ENCODE measurements at regions not wholly inside any gene's neighbourhood (a gene's known extent, or its start where the extent isn't known, plus 50 kb on each side); places are given as distances from the start of the nearest gene placed in this dataset.

- ATAC-seq (no peak), DNase-seq (ENCODE audit: low read depth, low spot score) (no peak)
- no TSS peak for BruUV-seq (replicated peaks)
- Histone ChIP-seq H3K27me3 (ENCODE audit: insufficient read depth, low read length) (no peaks in the 10 kb centered on the region), H2AFZ (ENCODE audit: low read depth, low read length, poor library complexity, severe bottlenecking) (no peak overlapping the region), H3K9me3 (ENCODE audit: control insufficient read depth in 1 of 2, insufficient read depth in 1 of 2, low read depth in 1 of 2, low read length in 2 of 2) (peaks cover 0 to 16% of the 10 kb centered on the region in 2 experiments; a peak in 2 of 4 replicates), H3K9ac (ENCODE audit: low read length) (no peak overlapping the region), H3K9me2 (ENCODE audit: insufficient read depth) (no peaks in the 10 kb centered on the region), H4K20me1 (ENCODE audit: insufficient read depth) (no peaks in the 10 kb centered on the region), H3K4me3 (replicated peaks in 1 of 2; ENCODE audit: low read depth in 1 of 2, low read length in 2 of 2) (no peak overlapping the region), H3K27ac (ENCODE audit: low read depth, low read length) (no peak overlapping the region), H3K79me2 (ENCODE audit: insufficient read depth, low read length) (no peaks in the 10 kb centered on the region), H3K4me1 (ENCODE audit: control insufficient read depth in 1 of 2, insufficient read depth in 2 of 2, low read length in 2 of 2) (no peaks in the 10 kb centered on the region), H3K36me3 (ENCODE audit: control insufficient read depth in 1 of 2, insufficient read depth in 2 of 2, low read length in 2 of 2) (no peaks in the 10 kb centered on the region), H3K4me2 (ENCODE audit: low read length) (no peak overlapping the region)
- intact Hi-C loops (cut with micrococcal nuclease) = no loop called here
- ChIA-PET POLR2A (no interaction called here), CTCF (no interaction called here), RAD21 (ENCODE audit: low non-redundant PET in 1 of 2, low total read pairs in 2 of 2, uncharacterized antibody in 2 of 2, unreplicated experiment in 2 of 2) (no interaction called here)
- TF ChIP-seq CTCF (IDR thresholded peaks at IDR 0.05 in 2 of 3, conservative IDR thresholded peaks at IDR 0.05 in 1 of 3; ENCODE audit: borderline replicate concordance in 1 of 3, insufficient read depth in 1 of 3, low read depth in 2 of 3, low read length in 2 of 3) (no peak), ELF1 (IDR thresholded peaks at IDR 0.05; ENCODE audit: borderline replicate concordance, low read depth) (no peak), SIN3A (IDR thresholded peaks at IDR 0.05; ENCODE audit: low read depth) (no peak), ATF3 (IDR thresholded peaks at IDR 0.05) (no peak), CBX3 (IDR thresholded peaks at IDR 0.05; ENCODE audit: low read depth) (no peak), REST (IDR thresholded peaks at IDR 0.05; ENCODE audit: low read depth) (no peak), MAX (IDR thresholded peaks at IDR 0.05) (no peak), YY1 (IDR thresholded peaks at IDR 0.05; ENCODE audit: extremely low read depth, insufficient replicate concordance, low read depth, low read length) (no peak), ZNF274 (IDR thresholded peaks at IDR 0.05; ENCODE audit: low read depth, low read length) (no peak), EZH2phosphoT487 (IDR thresholded peaks at IDR 0.05; ENCODE audit: borderline replicate concordance) (no peak), POLR2AphosphoS5 (IDR thresholded peaks at IDR 0.05; ENCODE audit: low read depth, low read length) (no peak)
Observed at GRCh38 chr5:3385991-3386519, 209.6 kb upstream of the IRX1 start.
